Activated CD8-positive, alpha-beta memory T cell treated with anti-CD3 and anti-CD28 coated beads for 48 hours (primary cell): ENCODE measurements at regions not wholly inside any gene's neighbourhood (a gene's known extent, or its start where the extent isn't known, plus 50 kb on each side); places are given as distances from the start of the nearest gene placed in this dataset.
A peak's percentile ranks its signal among the peaks of the same experiment; 100 is the strongest.

Experiments used
- DNase-seq, 3 experiments: peaks; one replicate each; pipeline ENCODE4 v3.0.0-alpha.2; 2020; ENCODE audit warnings: low read depth in 2 of 3, low spot score in 2 of 3

- DNase-seq, result no peak
Measured at GRCh38 chr17:77819497-77819896, 139.0 kb upstream of the TNRC6C start.

GRCh38 chr17:77821114-77821513 lies 137.4 kb upstream of the TNRC6C start:
- no peak for DNase-seq

- no peak for DNase-seq
Measured at GRCh38 chr17:77822302-77823030, 136.0 kb upstream of the TNRC6C start.

GRCh38 chr17:77824102-77824779 lies 134.3 kb upstream of the TNRC6C start:
- DNase-seq, result no peak

GRCh38 chr17:77824780-77825280 lies 133.7 kb upstream of the TNRC6C start:
- no peak for DNase-seq

- no peak for DNase-seq
Measured at GRCh38 chr17:77825621-77826020, 132.9 kb upstream of the TNRC6C start.

GRCh38 chr17:77826132-77826873 lies 132.2 kb upstream of the TNRC6C start:
- no peak for DNase-seq

GRCh38 chr17:77827039-77827438 lies 131.5 kb upstream of the TNRC6C start:
- no peak for DNase-seq

- DNase-seq, result no peak
Measured at GRCh38 chr17:77827511-77827910, 131.0 kb upstream of the TNRC6C start.

GRCh38 chr17:77828749-77829539 lies 129.6 kb upstream of the TNRC6C start:
- no peak for DNase-seq

- no peak for DNase-seq
Measured at GRCh38 chr17:77829843-77830799, 128.4 kb upstream of the TNRC6C start.

GRCh38 chr17:77830816-77831473 lies 127.6 kb upstream of the TNRC6C start:
- no peak for DNase-seq

GRCh38 chr17:77831474-77832179 lies 126.9 kb upstream of the TNRC6C start:
- DNase-seq, result no peak

- DNase-seq, result no peak
Measured at GRCh38 chr17:77832180-77832560, 126.3 kb upstream of the TNRC6C start.

GRCh38 chr17:77833769-77834168 lies 124.7 kb upstream of the TNRC6C start:
- DNase-seq, result no peak

- DNase-seq, result peak in 2 of 3 experiments; percentile 42 to 56
Measured at GRCh38 chr17:77834170-77835115, 124.1 kb upstream of the TNRC6C start.

- DNase-seq, result no peak
Measured at GRCh38 chr17:77836557-77837041, 121.9 kb upstream of the TNRC6C start.
